IMR-90 (cell line): ENCODE measurements at regions not wholly inside any gene's neighbourhood (a gene's known extent, or its start where the extent isn't known, plus 50 kb on each side); places are given as distances from the start of the nearest gene placed in this dataset.

Experiments used
- ATAC-seq: fragments of 200-7000 bp; cut with Tn5 transposase; 2 replicates; pipeline ENCODE4 v1.9.1; 2020; ENCODE audit warnings: low read depth, mild to moderate bottlenecking, moderate library complexity
- BruUV-seq: library from RNA; stranded (reverse); fragments of 400-500 nt; replicated peaks from 2 replicates; lab custom pipeline; 2021; lab: Mats Ljungman, UMichigan
- CTCF ChIA-PET: fragments of 300-600 bp; formaldehyde crosslinking; extraction: SDS; loops from one replicate; lab custom pipeline; 2021; ENCODE audit warnings: antibody characterized with exemption; lab: Yijun Ruan, JAX
- POLR2A ChIA-PET: fragments of 300-600 bp; sonication (Branson Sonifier 250); formaldehyde crosslinking; loops from one replicate; lab custom pipeline; 2022; ENCODE audit warnings: antibody characterized with exemption; ENCODE audit not compliant: unreplicated experiment; lab: Charles Lee
- DNase-seq: peaks from one replicate; pipeline ENCODE4 v3.0.0; 2013
- H2AFZ ChIP-seq: replicated peaks from 2 replicates; pipeline ENCODE3; 2013; ENCODE audit warnings: low read length, mild to moderate bottlenecking; ENCODE audit not compliant: poor library complexity
- H2AK5ac ChIP-seq: 2 replicates; pipeline ENCODE4 v1.6.1; 2013; ENCODE audit warnings: low read depth, low read length, inconsistent platforms
- H2AK9ac ChIP-seq: replicated peaks from 2 replicates; pipeline ENCODE3; 2013; ENCODE audit warnings: mild to moderate bottlenecking, low read depth, low read length, moderate library complexity; ENCODE audit not compliant: poor library complexity
- H2BK120ac ChIP-seq: 2 replicates; pipeline ENCODE4 v1.6.1; 2013; ENCODE audit warnings: low read depth, low read length, inconsistent platforms
- H2BK15ac ChIP-seq: 3 replicates; pipeline ENCODE4 v1.6.1; 2013; ENCODE audit warnings: low read depth, low read length, inconsistent platforms
- H2BK20ac ChIP-seq: 2 replicates; pipeline ENCODE4 v1.6.1; 2013; ENCODE audit warnings: low read depth, mild to moderate bottlenecking, inconsistent platforms, low read length, moderate library complexity
- H2BK5ac ChIP-seq: 2 replicates; pipeline ENCODE4 v1.6.1; 2013; ENCODE audit warnings: mild to moderate bottlenecking, low read depth, low read length, inconsistent platforms; ENCODE audit not compliant: poor library complexity, severe bottlenecking
- H3K14ac ChIP-seq: replicated peaks from 2 replicates; pipeline ENCODE4 v1.6.1; 2013; ENCODE audit warnings: low read depth, low read length, inconsistent platforms
- H3K18ac ChIP-seq: 2 replicates; pipeline ENCODE4 v1.6.1; 2013; ENCODE audit warnings: low read depth, low read length, control low read depth
- H3K23ac ChIP-seq: 2 replicates; pipeline ENCODE4 v1.6.1; 2013; ENCODE audit warnings: low read depth, low read length, inconsistent platforms
- H3K27ac ChIP-seq: 2 replicates; pipeline ENCODE4 v1.5.1; 2013; ENCODE audit warnings: mild to moderate bottlenecking, control low read depth, low read length; ENCODE audit not compliant: insufficient read depth
- H3K27me3 ChIP-seq: 2 replicates; pipeline ENCODE4 v1.6.1; 2013; ENCODE audit warnings: low read length; ENCODE audit not compliant: control insufficient read depth, insufficient read depth
- H3K36me3 ChIP-seq: 2 replicates; pipeline ENCODE4 v1.6.1; 2013; ENCODE audit warnings: low read length, mixed read lengths; ENCODE audit not compliant: control insufficient read depth, insufficient read depth
- H3K4ac ChIP-seq: 2 replicates; pipeline ENCODE4 v1.6.1; 2013; ENCODE audit warnings: low read depth, low read length, inconsistent platforms
- H3K4me1 ChIP-seq: 2 replicates; pipeline ENCODE4 v1.6.1; 2013; ENCODE audit warnings: low read length, mixed read lengths; ENCODE audit not compliant: control insufficient read depth, insufficient read depth
- H3K4me2 ChIP-seq: 2 replicates; pipeline ENCODE4 v1.6.1; 2013; ENCODE audit warnings: low read depth, mild to moderate bottlenecking, control low read depth, low read length, moderate library complexity
- H3K4me3 ChIP-seq: 2 replicates; pipeline ENCODE4 v1.5.1; 2013; ENCODE audit warnings: low read depth, mild to moderate bottlenecking, control low read depth, low read length, moderate library complexity; ENCODE audit not compliant: insufficient read depth
- H3K56ac ChIP-seq: 2 replicates; pipeline ENCODE4 v1.6.1; 2013; ENCODE audit warnings: low read length, inconsistent platforms; ENCODE audit not compliant: insufficient read depth; ENCODE audit errors: extremely low read depth
- H3K79me1 ChIP-seq, 2 experiments: 2 replicates each; pipeline ENCODE4 v1.6.1; 2013; ENCODE audit warnings: low read length in 2 of 2, inconsistent platforms in 1 of 2, low read depth in 1 of 2
- H3K9ac ChIP-seq: 2 replicates; pipeline ENCODE4 v1.6.1; 2013; ENCODE audit warnings: low read depth, low read length, control low read depth
- H3K9me1 ChIP-seq: 2 replicates; pipeline ENCODE4 v1.6.1; 2013; ENCODE audit warnings: low read length, inconsistent platforms; ENCODE audit not compliant: insufficient read depth
- H3K9me3 ChIP-seq: 2 replicates; pipeline ENCODE4 v1.6.1; 2013; ENCODE audit warnings: low read length; ENCODE audit not compliant: control insufficient read depth, insufficient read depth
- H4K20me1 ChIP-seq: 2 replicates; pipeline ENCODE4 v1.6.1; 2013; ENCODE audit warnings: low read length, inconsistent platforms; ENCODE audit not compliant: insufficient read depth
- H4K5ac ChIP-seq: 2 replicates; pipeline ENCODE4 v1.6.1; 2013; ENCODE audit warnings: mild to moderate bottlenecking, low read depth, low read length, control low read depth
- H4K8ac ChIP-seq, 2 experiments: 2 replicates each; pipeline ENCODE4 v1.6.1; 2013; ENCODE audit warnings: low read depth in 2 of 2, low read length in 2 of 2, control low read depth in 1 of 2, inconsistent platforms in 1 of 2
- H4K91ac ChIP-seq: 2 replicates; pipeline ENCODE4 v1.6.1; 2013; ENCODE audit warnings: low read depth, low read length, inconsistent platforms; ENCODE audit not compliant: insufficient read depth
- MAFK ChIP-seq: IDR thresholded peaks from 2 replicates; pipeline ENCODE4 v1.6.1; 2012; ENCODE audit warnings: low read depth, low read length, improper control_type of control experiment
- MAZ ChIP-seq: IDR thresholded peaks from 2 replicates; pipeline ENCODE4 v1.6.1; 2012; ENCODE audit warnings: low read depth, mild to moderate bottlenecking, low read length, improper control_type of control experiment, moderate library complexity, borderline replicate concordance
- RCOR1 ChIP-seq: IDR thresholded peaks from 2 replicates; pipeline ENCODE4 v1.6.1; 2012; ENCODE audit warnings: mild to moderate bottlenecking, low read length, improper control_type of control experiment; ENCODE audit not compliant: insufficient replicate concordance
- USF2 ChIP-seq: fragments of 150-350 bp; IDR thresholded peaks from 2 replicates; pipeline ENCODE4 v1.6.1; 2017; ENCODE audit warnings: mild to moderate bottlenecking, antibody characterized with exemption, low read length, low read depth
- WGBS, 2 experiments: methylation state at CpG; one replicate each; pipeline versions ENCODE4 v1.1.5 to v1.1.7; 2013; ENCODE audit warnings: missing lambda C conversion rate in 2 of 2; ENCODE audit not compliant: insufficient read length in 1 of 2; ENCODE audit errors: extremely low coverage in 2 of 2; 5-methylcytosine and 5-hydroxymethylcytosine counted together
- dilution Hi-C: fragments of 300-500 bp; cut with HindIII; formaldehyde crosslinking; loops from one replicate; pipeline ENCODE4 v1.14.3; 2018; ENCODE audit warnings: low sequenced_read_pairs; ENCODE audit not compliant: unreplicated experiment
- in situ Hi-C: fragments of 300-500 bp; cut with MboI; formaldehyde crosslinking; loops from 3 replicates; pipeline ENCODE4 v1.14.3; 2019; ENCODE audit warnings: low sequenced_read_pairs, inconsistent platforms, mixed read lengths
- intact Hi-C: fragments of 100-400 bp; cut with micrococcal nuclease; formaldehyde crosslinking; loops from 2 replicates; pipeline ENCODE4 v1.10.0; 2022

- Histone ChIP-seq H3K27me3 (no peaks in the 10 kb centered on the region), H3K9ac (no peak overlapping the region), H4K20me1 (peaks cover 52% of the 10 kb centered on the region), H3K4me3 (no peak overlapping the region), H3K4me2 (no peak overlapping the region), H4K8ac (no peak overlapping the region), H2BK5ac (no peak overlapping the region), H3K79me1 (peaks cover 42 to 91% of the 10 kb centered on the region in 2 experiments), H3K27ac (no peak overlapping the region), H2BK120ac (no peak overlapping the region), H2BK20ac (no peak overlapping the region), H2AK9ac (no peak overlapping the region), H2AFZ (no peak overlapping the region), H3K4ac (no peak overlapping the region), H3K56ac (no peak overlapping the region), H2AK5ac (no peak overlapping the region), H3K36me3 (peaks cover 4% of the 10 kb centered on the region; the same call in 1 of the 2 replicates), H4K5ac (no peak overlapping the region), H3K4me1 (peaks cover 27% of the 10 kb centered on the region), H3K9me1 (peaks cover 33% of the 10 kb centered on the region; the same call in 1 of the 2 replicates), H3K14ac (no peak overlapping the region), H2BK15ac (no peak overlapping the region), H3K23ac (no peak overlapping the region), H4K91ac (no peak overlapping the region), H3K18ac (no peak overlapping the region), H3K9me3 (no peaks in the 10 kb centered on the region)
- no peak for TF ChIP-seq RCOR1
- no peak for TF ChIP-seq MAFK
- no peak for TF ChIP-seq MAZ
- TF ChIP-seq USF2 = no peak
- no TSS peak for BruUV-seq
- dilution Hi-C loops (no loop called here), intact Hi-C loops (no loop called here), in situ Hi-C loops (no loop called here)
- 52% methylated on average over 7 of the region's 7 CpGs; no CpG with 5 or more reads in 1 of the 2 experiments for WGBS, 2 experiments
- ChIA-PET POLR2A (no interaction called here), CTCF (no interaction called here)
- DNase-seq = no peak
- no peak for ATAC-seq
These were observed 165.5 kb downstream of the GLI2 start for GRCh38 chr2:120901201-120901600.
